Omental fat pad (tissue), 3 donors: ENCODE measurements at regions not wholly inside any gene's neighbourhood (a gene's known extent, or its start where the extent isn't known, plus 50 kb on each side); places are given as distances from the start of the nearest gene placed in this dataset.
A peak's percentile ranks its signal among the peaks of the same experiment; 100 is the strongest.

Experiments used
- ATAC-seq: fragments of 150-250 bp; one replicate; pipeline ENCODE4 v1.9.1; 2016; ENCODE audit warnings: mild to moderate bottlenecking, moderate library complexity; ENCODE audit not compliant: low FRiP score
- DNase-seq: peaks from one replicate; pipeline ENCODE4 v3.0.0-alpha.2; 2019; ENCODE audit warnings: low spot score
- TF ChIP-seq, protein P1 (sequence below), 3 donors: fragments of 450-650 bp; IDR thresholded peaks; one replicate each; pipeline ENCODE4 v1.5.1; 2016 to 2017; ENCODE audit warnings: antibody characterized with exemption in 3 of 3, mild to moderate bottlenecking in 3 of 3, moderate library complexity in 2 of 3

GRCh38 chr13:48909056-48909389 lies 66.7 kb upstream of the FNDC3A start:
- DNase-seq = no peak
- ATAC-seq = peak; percentile 66
- TF ChIP-seq, protein P1, sequence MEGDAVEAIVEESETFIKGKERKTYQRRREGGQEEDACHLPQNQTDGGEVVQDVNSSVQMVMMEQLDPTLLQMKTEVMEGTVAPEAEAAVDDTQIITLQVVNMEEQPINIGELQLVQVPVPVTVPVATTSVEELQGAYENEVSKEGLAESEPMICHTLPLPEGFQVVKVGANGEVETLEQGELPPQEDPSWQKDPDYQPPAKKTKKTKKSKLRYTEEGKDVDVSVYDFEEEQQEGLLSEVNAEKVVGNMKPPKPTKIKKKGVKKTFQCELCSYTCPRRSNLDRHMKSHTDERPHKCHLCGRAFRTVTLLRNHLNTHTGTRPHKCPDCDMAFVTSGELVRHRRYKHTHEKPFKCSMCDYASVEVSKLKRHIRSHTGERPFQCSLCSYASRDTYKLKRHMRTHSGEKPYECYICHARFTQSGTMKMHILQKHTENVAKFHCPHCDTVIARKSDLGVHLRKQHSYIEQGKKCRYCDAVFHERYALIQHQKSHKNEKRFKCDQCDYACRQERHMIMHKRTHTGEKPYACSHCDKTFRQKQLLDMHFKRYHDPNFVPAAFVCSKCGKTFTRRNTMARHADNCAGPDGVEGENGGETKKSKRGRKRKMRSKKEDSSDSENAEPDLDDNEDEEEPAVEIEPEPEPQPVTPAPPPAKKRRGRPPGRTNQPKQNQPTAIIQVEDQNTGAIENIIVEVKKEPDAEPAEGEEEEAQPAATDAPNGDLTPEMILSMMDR (IDR thresholded peaks at IDR 0.05) = no peak

DNA sequence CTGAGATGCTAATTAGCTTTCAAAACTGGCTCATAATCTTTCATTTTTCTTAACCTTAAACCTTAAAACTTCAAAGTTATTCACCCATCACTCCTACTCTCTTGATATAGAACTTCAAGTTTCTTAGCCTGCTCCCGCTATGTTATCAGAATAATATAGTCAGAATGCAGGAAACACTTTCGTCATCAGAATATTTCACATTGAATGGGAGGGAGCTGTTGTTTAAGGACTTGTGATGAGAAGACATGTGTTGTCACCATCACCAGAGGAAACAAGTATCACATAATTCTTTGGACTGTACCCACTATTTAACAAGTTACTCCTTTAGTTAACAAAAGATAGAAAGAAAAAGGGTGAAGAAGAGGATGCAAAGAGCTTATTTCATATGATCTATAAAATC lies 65.0 kb upstream of the FNDC3A start:
- no peak for ATAC-seq
- TF ChIP-seq, protein P1 (IDR thresholded peaks at IDR 0.05) = no peak
- DNase-seq = no peak

DNA sequence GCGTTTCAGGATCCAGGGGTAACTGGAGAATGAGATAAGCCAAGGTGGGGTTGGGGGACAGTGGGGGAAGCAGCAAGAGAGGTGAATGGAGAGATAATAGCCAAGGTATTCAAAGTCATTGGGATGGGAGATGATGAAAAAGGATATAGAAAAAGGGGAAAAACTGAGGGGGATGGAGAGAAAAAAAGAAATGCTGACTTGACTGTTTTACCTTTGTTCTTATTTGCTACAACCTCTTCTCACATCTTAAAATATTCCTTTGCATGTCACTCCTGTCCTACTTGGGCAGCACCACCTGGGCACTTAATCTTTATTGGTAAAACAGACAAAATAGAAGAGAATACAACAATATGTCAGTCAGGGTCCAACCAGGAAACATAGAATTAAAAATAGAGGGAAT lies 56.0 kb upstream of the FNDC3A start:
- no peak for ATAC-seq
- TF ChIP-seq, protein P1 (IDR thresholded peaks at IDR 0.05) = no peak
- no peak for DNase-seq

DNA sequence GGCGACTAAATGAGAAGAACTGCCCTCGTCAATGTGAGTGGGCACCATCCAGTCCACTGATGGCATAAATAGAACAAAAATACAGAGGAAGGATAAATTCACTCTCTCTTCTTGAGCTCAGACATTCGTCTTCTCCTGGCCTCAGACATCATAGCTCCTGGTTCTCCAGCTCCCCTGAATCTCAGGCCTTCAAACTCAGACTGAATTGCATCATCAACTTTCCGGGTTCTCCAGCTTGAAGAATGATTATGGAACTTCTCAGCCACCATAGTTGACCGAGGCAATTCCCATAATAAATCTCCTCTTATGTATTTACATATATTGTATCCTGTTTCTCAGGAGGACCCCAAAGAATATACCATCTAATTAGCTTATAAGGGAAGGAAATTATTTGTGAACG lies 55.0 kb upstream of the FNDC3A start:
- DNase-seq = no peak
- TF ChIP-seq, protein P1 (IDR thresholded peaks at IDR 0.05) = no peak
- ATAC-seq = no peak

GRCh38 chr13:48923376-48923775 lies 52.3 kb upstream of the FNDC3A start:
- TF ChIP-seq, protein P1 (IDR thresholded peaks at IDR 0.05) = no peak
- no peak for ATAC-seq
- no peak for DNase-seq

DNA sequence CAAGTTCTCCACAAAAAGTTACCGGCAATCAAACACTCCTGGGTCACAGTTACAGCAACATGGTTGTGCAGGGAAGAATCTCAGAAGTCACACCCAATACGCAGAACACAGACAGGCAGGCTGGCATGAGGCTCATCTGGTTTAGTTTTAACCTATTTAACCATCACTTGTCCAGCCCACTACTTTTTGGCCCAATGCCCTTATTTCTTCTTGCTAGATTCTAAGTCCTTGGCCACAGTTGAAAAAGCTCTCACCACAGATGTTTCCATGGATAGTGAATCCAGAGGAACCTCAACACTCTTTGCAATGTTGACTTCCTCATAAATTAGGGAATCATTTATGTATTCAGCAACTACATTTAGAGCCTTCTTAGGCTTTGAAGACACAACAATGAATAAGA lies 50.7 kb upstream of the FNDC3A start:
- ATAC-seq (no peak), DNase-seq (no peak)
- TF ChIP-seq, protein P1 (IDR thresholded peaks at IDR 0.05) = no peak
